ENCODE measurements at regions not wholly inside any gene's neighbourhood (a gene's known extent, or its start where the extent isn't known, plus 50 kb on each side); places are given as distances from the start of the nearest gene placed in this dataset.

DNA sequence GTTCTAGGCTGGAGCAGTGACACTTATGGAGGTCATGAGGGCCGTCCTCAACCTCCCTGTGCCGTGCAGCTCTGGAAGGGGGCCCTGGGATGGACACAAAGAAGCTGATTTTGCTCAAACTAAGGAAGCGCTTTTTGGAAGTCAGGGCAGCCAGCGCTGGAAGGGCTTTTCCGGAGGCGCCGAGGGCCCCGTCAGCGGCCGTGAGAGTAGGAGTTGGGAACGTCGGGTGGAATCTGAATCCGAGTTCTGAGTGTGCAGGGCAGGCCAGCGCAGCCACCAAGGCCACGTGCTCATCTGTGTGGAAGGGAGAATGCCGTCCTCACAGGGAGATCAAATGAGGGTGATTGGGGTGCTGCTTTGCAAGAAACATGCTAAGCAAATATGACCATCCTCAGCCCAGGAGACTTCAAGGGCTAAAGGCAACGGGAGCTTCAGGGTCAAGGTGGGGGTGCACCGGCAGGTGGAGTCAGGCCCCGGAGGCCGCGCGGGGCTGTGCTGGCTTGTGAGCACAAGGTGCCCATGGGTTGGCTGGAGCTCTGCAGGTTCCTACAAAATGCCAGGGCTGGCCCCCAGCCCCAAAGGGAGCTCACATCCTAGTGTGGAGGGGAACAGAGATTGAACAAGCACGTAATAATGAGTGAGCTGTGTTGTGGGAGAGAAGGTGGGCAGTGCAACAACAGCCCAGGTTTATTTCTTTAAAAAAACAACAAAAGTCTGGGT lies 70.4 kb upstream of the HPCAL1 start:
- Histone ChIP-seq H3K4me1 (ENCODE audit: control insufficient read depth, insufficient read depth, low read length) (no peaks in the 10 kb centered on the region), H3K9me3 (ENCODE audit: control insufficient read depth, low read length) (no peaks in the 10 kb centered on the region), H3K27me3 (ENCODE audit: control insufficient read depth, insufficient read depth, low read length, poor library complexity, severe bottlenecking) (no peaks in the 10 kb centered on the region), H3K27ac (ENCODE audit: insufficient read depth, low read depth, low read length, poor library complexity, severe bottlenecking) (no peak overlapping the region), H3K4me3 (ENCODE audit: insufficient read depth, low read depth, low read length) (no peak overlapping the region), H3K36me3 (ENCODE audit: control insufficient read depth, insufficient read depth, low read length) (no peaks in the 10 kb centered on the region)
- WGBS, 2 experiments: 95% methylated on average over 23 of the region's 23 CpGs

- no peaks in the 10 kb centered on the region for H3K9me3 ChIP-seq (ENCODE audit: control insufficient read depth, low read length)
- H3K36me3 ChIP-seq (ENCODE audit: control insufficient read depth, insufficient read depth, low read length): no peaks in the 10 kb centered on the region
- no peaks in the 10 kb centered on the region for H3K27me3 ChIP-seq (ENCODE audit: control insufficient read depth, insufficient read depth, low read length, poor library complexity, severe bottlenecking)
- no peak overlapping the region for H3K27ac ChIP-seq (ENCODE audit: insufficient read depth, low read depth, low read length, poor library complexity, severe bottlenecking)
- no peak overlapping the region for H3K4me3 ChIP-seq (ENCODE audit: insufficient read depth, low read depth, low read length)
- WGBS, 2 experiments: 94% methylated on average over 7 of the region's 7 CpGs
- no peaks in the 10 kb centered on the region for H3K4me1 ChIP-seq (ENCODE audit: control insufficient read depth, insufficient read depth, low read length)
Measured at GRCh38 chr2:10233131-10234012, 69.3 kb upstream of the HPCAL1 start.

DNA sequence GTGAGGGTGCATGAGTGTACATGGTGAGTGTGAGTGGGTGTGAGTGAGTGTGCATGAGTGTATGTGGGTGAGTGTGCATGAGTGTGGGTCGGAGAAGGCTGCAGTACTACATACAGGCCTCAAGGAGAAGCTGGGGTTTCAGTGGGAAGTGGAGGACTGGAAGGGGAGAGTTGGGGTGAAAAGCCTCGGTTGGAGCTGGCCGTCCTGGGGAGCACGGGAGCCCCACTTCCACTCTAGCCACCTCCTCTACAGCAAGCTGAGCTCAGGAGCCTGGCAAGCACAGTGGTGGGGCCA lies 68.7 kb upstream of the HPCAL1 start:
- 90 to 95% methylated on average over 4 of the region's 4 CpGs for WGBS, 2 experiments
- Histone ChIP-seq H3K4me3 (ENCODE audit: insufficient read depth, low read depth, low read length) (no peak overlapping the region), H3K27me3 (ENCODE audit: control insufficient read depth, insufficient read depth, low read length, poor library complexity, severe bottlenecking) (no peaks in the 10 kb centered on the region), H3K36me3 (ENCODE audit: control insufficient read depth, insufficient read depth, low read length) (no peaks in the 10 kb centered on the region), H3K27ac (ENCODE audit: insufficient read depth, low read depth, low read length, poor library complexity, severe bottlenecking) (no peak overlapping the region), H3K4me1 (ENCODE audit: control insufficient read depth, insufficient read depth, low read length) (no peaks in the 10 kb centered on the region), H3K9me3 (ENCODE audit: control insufficient read depth, low read length) (no peaks in the 10 kb centered on the region)

DNA sequence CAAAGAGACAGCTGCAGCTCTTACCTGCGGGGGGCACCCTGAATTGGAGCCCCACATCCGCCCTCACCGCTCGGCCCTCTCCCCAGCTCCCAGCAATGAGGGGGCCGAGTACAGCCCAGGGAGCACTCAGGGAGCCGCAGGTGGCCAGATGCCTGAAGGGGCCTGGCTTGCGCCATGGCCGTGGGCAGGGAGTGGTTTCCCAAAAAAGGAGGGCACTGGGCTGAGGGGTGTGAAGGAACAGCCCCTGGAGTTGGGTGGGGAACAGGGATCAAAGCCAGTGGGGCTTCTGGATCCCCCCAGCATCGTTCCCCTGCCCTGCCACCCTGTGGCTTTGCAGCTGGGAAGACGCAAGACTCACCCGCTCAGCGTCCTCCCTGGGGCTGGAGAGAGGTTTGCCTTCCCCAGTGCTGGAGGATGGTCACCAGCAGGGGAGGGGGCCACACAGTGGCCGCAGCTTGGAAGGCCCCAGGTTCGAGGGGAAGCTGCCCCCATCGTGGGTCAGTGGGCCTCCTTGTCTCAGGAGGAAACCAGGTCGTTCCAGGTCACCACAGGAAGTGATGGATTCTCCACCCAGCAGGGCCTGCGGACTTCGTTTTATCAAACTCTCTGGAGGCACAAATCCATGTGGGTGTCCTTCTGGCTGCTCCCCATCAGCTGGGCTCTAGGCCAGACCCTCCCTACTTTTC lies 68.2 kb upstream of the HPCAL1 start:
- no peak overlapping the region for H3K27ac ChIP-seq (ENCODE audit: insufficient read depth, low read depth, low read length, poor library complexity, severe bottlenecking)
- H3K9me3 ChIP-seq (ENCODE audit: control insufficient read depth, low read length): no peaks in the 10 kb centered on the region
- no peaks in the 10 kb centered on the region for H3K27me3 ChIP-seq (ENCODE audit: control insufficient read depth, insufficient read depth, low read length, poor library complexity, severe bottlenecking)
- 80 to 83% methylated on average over 18 of the region's 18 CpGs for WGBS, 2 experiments
- no peak overlapping the region for H3K4me3 ChIP-seq (ENCODE audit: insufficient read depth, low read depth, low read length)
- H3K4me1 ChIP-seq (ENCODE audit: control insufficient read depth, insufficient read depth, low read length): no peaks in the 10 kb centered on the region
- no peaks in the 10 kb centered on the region for H3K36me3 ChIP-seq (ENCODE audit: control insufficient read depth, insufficient read depth, low read length)

DNA sequence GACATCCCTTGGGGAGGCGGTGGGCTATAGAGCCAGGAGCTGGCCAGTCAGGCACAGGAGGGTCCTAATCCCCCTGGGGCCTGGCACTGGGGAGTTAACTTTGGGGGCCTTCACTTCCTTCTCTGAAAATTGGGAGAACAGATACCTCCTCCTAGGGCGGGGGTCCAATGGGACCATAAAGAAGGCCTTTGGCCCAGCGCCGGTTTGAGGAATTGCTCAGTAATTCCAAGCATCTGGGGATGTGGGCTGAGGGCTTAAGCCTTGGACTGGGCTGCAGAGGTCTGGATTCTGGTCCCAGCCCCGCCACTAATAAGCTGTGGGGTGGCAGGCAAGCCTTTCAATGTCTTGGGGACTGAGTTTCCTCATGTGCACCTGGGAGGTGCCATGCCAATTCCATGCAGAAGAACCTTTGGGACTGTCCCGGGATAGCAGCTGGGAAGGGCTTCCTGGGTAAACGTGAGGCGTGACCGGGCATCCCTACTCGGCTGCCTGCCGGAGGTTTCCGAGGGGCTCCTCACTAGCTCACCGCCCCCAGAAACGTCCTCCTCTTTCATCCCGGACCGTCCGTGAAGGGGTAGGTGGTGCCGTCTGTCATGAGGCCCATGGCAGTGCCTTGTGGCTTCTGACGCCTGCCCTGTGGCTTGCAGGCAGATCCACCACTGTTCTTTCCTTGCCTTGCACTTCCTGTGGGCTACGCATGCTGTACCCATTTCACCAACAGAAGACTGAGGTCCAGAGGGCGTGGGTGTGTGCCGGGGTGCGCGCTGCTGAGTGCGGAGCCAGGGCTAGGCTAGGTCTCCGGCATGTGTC lies 67.4 kb upstream of the HPCAL1 start:
- H3K27me3 ChIP-seq (ENCODE audit: control insufficient read depth, insufficient read depth, low read length, poor library complexity, severe bottlenecking): no peaks in the 10 kb centered on the region
- no peak overlapping the region for H3K4me3 ChIP-seq (ENCODE audit: insufficient read depth, low read depth, low read length)
- 83 to 84% methylated on average over 26 of the region's 26 CpGs for WGBS, 2 experiments
- no peaks in the 10 kb centered on the region for H3K9me3 ChIP-seq (ENCODE audit: control insufficient read depth, low read length)
- no peak overlapping the region for H3K27ac ChIP-seq (ENCODE audit: insufficient read depth, low read depth, low read length, poor library complexity, severe bottlenecking)
- H3K36me3 ChIP-seq (ENCODE audit: control insufficient read depth, insufficient read depth, low read length): no peaks in the 10 kb centered on the region
- no peaks in the 10 kb centered on the region for H3K4me1 ChIP-seq (ENCODE audit: control insufficient read depth, insufficient read depth, low read length)

DNA sequence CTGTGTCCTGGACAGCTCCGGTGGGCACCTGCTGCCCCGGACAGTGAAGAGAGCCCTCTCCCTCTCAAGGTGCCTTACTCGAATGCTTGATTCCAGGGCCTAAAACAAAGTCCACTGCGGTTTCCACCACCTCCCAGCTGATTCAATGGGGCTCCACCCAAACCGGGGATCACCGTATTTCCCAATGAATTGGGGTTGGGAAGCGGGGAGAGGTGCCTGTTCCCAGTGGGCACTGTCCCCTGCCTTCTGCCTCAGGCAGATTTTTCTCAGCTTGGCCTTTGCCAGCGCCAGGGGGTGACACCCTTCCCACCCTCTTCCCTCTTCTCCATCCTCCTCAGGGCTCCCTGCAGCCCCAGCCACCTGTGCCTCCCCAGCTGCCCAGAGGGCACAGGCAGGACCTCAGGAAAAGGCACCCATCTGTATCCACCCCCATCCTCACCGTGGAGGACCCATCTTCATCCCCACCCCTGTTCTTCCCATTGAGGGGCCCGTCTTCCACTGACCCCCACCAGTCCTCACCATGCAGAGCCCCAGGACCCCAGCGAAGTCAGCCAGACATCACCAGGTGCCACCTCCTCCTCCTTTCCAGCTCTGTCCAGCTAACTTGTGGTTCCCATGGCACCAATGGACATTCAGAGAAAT lies 66.7 kb upstream of the HPCAL1 start:
- no peaks in the 10 kb centered on the region for H3K27me3 ChIP-seq (ENCODE audit: control insufficient read depth, insufficient read depth, low read length, poor library complexity, severe bottlenecking)
- H3K4me3 ChIP-seq (ENCODE audit: insufficient read depth, low read depth, low read length): no peak overlapping the region
- WGBS, 2 experiments: 92 to 94% methylated on average over 11 of the region's 11 CpGs
- H3K36me3 ChIP-seq (ENCODE audit: control insufficient read depth, insufficient read depth, low read length): no peaks in the 10 kb centered on the region
- H3K27ac ChIP-seq (ENCODE audit: insufficient read depth, low read depth, low read length, poor library complexity, severe bottlenecking): no peak overlapping the region
- H3K9me3 ChIP-seq (ENCODE audit: control insufficient read depth, low read length): no peaks in the 10 kb centered on the region
- H3K4me1 ChIP-seq (ENCODE audit: control insufficient read depth, insufficient read depth, low read length): no peaks in the 10 kb centered on the region

DNA sequence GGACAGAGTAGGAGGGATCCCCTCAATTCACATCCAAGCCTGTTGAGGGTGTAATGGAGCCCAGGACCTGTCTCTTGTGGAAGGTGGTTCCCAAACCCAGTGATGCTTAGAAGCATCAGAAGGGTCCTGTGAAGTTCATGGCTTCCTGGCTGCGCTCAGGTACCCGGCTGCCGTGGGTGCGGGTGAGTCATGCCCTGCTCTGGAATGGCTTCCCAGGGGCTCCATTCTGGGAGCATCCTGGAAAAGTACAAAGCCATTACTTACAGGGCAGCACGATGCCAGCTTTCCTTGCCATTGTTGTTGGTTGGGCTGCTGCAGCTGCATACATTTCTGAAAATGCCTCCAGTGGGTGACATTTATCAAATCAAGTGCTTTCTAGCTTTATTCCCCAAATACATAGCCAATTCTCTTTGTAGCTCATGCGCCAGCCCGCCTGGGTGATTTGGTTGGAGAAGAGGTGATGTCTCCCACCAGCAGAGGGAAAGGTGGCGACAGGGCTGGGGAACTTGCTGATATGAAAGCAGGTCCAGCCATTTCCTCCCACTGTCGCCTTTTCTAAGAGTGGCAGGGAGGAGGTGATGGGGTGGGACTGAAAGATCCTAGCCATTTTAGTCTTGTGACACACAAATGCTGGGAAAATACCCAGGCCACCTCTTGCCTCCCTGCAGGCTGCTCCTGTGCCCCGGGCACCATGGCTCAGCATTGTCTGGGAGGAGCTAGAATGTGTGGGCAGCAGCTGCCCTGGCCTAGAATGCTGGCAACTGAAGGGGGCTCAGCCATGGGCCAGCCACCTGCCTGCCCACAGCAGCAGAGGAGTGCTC lies 65.9 kb upstream of the HPCAL1 start:
- 90 to 93% methylated on average over 10 of the region's 10 CpGs for WGBS, 2 experiments
- no peaks in the 10 kb centered on the region for H3K4me1 ChIP-seq (ENCODE audit: control insufficient read depth, insufficient read depth, low read length)
- H3K27me3 ChIP-seq (ENCODE audit: control insufficient read depth, insufficient read depth, low read length, poor library complexity, severe bottlenecking): no peaks in the 10 kb centered on the region
- no peaks in the 10 kb centered on the region for H3K36me3 ChIP-seq (ENCODE audit: control insufficient read depth, insufficient read depth, low read length)
- no peak overlapping the region for H3K4me3 ChIP-seq (ENCODE audit: insufficient read depth, low read depth, low read length)
- H3K27ac ChIP-seq (ENCODE audit: insufficient read depth, low read depth, low read length, poor library complexity, severe bottlenecking): no peak overlapping the region
- H3K9me3 ChIP-seq (ENCODE audit: control insufficient read depth, low read length): no peaks in the 10 kb centered on the region

DNA sequence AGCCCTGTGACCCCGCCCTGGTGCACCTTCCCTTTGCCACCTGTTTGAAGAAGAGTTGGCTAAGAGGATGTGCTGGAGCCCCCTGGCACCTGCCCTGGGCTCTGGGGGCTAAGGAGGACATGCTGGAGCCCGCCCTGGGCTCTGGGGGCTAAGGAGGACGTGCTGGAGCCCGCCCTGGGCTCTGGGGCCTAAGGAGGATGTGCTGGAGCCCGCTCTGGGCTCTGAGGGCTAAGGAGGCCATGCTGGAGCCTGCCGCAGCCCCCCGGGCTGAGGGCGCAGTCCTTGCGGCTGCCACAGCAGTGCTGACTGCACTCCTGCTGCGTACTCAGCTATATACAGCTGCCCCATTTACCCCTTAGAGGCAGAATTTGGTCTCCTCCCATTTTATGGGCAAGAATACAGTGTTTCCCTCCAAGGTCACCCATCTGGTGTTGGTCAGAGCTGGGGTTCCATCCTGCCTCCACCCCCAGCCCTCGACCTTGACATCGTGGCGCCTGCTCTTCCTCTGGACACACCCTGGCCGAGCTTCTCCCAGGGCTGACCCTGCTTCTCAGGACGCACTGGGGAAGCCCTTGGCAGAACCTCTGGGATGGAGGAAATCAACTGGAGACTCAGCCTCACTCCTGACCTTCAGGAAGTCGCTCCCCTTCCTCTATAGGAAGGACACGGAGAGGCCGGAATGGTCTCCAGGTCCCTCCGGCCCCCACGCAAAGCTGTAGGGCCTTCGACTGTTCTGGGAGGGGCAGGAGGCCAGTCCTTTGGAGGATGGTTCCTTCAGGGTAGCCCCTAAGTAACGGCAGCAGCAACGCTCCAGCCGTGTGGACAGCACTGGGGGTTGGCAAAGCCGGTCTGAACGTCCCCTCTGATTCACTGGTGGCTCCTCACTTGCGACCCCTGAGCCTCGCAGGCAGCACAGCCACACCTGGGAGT lies 65.0 kb upstream of the HPCAL1 start:
- Histone ChIP-seq H3K36me3 (ENCODE audit: control insufficient read depth, insufficient read depth, low read length) (no peaks in the 10 kb centered on the region), H3K27ac (ENCODE audit: insufficient read depth, low read depth, low read length, poor library complexity, severe bottlenecking) (no peak overlapping the region), H3K27me3 (ENCODE audit: control insufficient read depth, insufficient read depth, low read length, poor library complexity, severe bottlenecking) (no peaks in the 10 kb centered on the region), H3K9me3 (ENCODE audit: control insufficient read depth, low read length) (no peaks in the 10 kb centered on the region), H3K4me1 (ENCODE audit: control insufficient read depth, insufficient read depth, low read length) (no peaks in the 10 kb centered on the region), H3K4me3 (ENCODE audit: insufficient read depth, low read depth, low read length) (no peak overlapping the region)
- 89 to 91% methylated on average over 28 of the region's 28 CpGs for WGBS, 2 experiments
